GM18868 (cell line): ENCODE measurements at regions not wholly inside any gene's neighbourhood (a gene's known extent, or its start where the extent isn't known, plus 50 kb on each side); places are given as distances from the start of the nearest gene placed in this dataset.
"Not testable (repeated sequence)": the region's sequence is repeated elsewhere in the genome, so short reads cannot be mapped to it uniquely, and the experiment has no call there.

Experiments
- ATAC-seq: cut with Tn5 transposase; IDR thresholded peaks from one replicate; pipeline ENCODE4 v1.9.1; 2021; ENCODE audit warnings: mild to moderate bottlenecking, moderate library complexity; ENCODE audit not compliant: unreplicated experiment

GRCh38 chr12:105423237-105423636 lies 92.7 kb downstream of the C12orf75 start:
- ATAC-seq = no peak

DNA sequence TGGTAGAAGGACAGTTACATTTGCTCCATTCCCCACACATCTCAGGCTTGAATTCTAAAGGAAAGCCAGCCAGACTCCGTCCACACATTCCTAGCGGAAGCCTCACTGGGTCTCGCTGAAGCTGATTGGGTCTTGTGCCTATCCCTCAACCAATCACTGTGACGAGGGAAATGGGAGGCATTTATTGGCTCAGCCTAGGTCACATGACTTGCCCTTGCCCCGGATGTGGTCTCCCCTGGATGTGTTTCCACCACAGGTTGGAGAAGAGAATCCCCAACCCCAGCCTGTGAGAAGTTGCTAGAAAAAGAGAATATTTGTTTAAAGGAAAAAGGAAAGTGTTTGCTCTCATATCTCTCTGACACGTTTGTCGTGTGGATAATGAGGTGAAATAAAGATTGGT lies 93.4 kb downstream of the C12orf75 start:
- no peak for ATAC-seq

DNA sequence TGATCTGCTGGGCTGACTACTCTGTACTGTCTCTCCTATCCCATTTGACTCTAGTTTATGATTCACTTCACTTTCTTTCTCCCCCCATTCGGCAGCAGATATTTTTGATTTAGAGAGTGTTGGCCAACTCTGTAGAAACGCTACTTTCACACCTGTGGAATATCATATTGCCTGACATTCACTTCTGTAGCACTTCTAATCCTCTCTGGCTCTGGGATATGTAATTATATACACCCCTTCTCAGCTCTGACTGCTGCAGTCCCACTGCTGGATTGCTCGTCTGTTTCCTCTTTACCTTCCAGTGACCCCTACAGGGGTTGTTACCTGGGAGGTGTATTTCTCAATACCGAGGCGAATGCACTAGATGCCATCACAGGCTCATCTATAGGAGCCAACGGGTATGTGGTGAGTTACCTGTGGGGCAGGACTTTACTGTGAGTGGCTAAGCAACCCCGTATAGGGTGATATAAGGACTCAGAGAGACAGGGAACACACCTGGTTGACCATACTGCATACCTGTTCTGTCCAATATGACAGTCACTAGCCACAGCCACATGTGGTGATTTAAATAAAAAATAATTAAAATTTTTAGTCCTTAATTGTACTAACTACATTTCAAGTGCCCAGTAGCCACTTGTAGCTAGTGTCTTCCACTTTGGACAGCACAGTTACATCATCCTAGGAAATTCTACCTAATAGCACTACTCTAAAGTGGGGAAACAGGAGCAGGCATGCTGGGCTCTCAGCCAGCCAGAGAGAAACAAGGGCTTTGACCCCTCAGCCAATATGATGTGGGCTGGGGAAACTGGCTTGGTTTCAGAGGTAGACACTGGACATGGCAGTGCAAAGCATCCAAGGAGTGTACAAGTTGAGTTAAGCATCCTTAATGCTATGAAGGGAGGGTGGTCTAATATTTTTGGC lies 95.0 kb downstream of the C12orf75 start:
- no peak for ATAC-seq

- no peak for ATAC-seq
Measured at GRCh38 chr12:105426766-105427165, 96.3 kb downstream of the C12orf75 start.

DNA sequence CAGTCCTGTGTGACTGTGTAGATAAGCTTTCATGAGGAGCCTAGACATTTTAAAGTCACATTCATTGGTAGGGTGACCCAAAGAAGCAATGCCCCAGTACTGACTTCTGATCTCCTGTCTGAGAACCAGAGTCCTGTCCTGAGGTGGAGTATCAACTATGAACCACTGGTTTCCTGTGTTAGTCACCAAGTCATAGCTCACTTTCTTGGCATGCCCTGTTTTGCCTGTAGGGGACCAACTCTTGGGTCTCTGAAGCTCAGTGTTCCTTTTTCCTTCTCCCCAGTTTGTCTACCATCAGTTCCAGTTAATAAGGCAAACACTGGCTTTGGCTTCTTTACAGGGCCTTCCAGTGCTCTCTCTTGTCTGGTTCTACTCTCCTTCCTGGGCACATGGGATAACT lies 97.4 kb downstream of the C12orf75 start:
- no peak for ATAC-seq

DNA sequence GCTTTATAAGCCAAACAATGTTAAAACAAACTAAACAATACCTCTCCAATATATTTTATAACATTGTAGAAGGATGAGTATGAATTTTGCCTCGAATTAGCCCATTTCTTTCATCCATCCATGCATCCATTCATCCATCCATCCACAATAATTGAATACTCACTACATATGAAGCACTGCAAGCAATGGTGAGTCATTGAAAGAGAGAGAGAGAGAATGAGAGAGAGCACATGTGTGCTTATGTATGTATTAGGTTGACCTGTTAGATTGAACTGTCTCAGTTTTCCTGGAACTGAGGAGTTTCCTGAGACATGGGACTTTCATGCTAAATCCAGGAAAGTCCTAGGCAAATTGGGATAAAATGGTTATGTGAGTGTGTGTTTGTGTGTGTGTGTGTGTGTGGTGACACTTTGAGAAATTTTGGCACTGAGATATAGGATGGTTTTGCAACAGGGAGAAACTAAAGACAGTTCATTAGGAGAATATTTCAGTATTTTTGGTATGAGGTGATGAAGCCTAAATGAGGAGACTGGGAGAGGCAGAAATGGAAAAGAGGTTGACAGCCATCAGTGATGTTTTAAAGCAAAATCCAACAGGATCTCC lies 98.4 kb downstream of the C12orf75 start:
- no peak for ATAC-seq

GRCh38 chr12:105429511-105429910 lies 99.0 kb downstream of the C12orf75 start:
- no peak for ATAC-seq

GRCh38 chr12:105431537-105432100 lies 101.1 kb downstream of the C12orf75 start:
- ATAC-seq = no peak

DNA sequence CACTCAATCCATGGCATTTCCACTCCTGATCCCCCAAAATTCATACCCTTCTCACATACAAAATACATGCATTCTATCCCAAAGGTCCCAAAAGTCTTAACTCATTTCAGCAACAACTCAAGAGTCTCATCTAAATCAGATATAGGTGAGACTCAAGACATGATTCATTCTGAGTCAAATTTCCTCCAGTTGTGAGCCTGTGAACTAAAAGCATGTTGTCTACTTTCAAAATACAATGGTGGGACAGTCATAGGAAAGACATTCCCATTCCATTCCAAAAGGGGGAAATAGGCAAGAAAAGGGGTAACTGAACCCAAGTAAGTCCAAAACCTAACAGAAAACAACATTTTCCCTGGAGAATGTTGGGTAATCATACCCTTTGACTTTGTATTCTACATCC lies 103.3 kb downstream of the C12orf75 start:
- ATAC-seq = no peak

DNA sequence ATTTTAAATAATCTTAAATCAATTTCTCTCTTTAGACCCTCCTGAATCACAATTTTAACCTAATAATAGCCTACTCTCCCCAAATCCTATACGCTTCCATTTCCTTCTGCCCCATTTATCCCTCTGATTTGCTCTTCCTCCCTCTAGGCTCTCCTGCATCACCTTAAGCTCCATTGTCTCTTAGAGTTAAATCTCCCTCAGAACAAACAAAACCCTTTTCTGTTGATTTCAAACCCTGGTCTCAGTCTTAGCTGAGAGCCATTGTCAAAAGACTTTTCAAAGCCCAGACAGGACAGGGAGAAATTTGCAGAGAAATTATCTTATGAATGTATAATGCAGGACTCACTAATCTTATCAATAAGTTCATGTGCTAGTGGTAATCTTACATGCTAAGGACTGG lies 106.1 kb downstream of the C12orf75 start:
- no peak for ATAC-seq

- no peak for ATAC-seq
Measured at GRCh38 chr12:105440037-105440664, 109.7 kb downstream of the C12orf75 start.

GRCh38 chr12:105443802-105444652 lies 113.5 kb downstream of the C12orf75 start:
- no peak for ATAC-seq

- no peak for ATAC-seq
Measured at GRCh38 chr12:105444653-105445102, 114.2 kb downstream of the C12orf75 start.

DNA sequence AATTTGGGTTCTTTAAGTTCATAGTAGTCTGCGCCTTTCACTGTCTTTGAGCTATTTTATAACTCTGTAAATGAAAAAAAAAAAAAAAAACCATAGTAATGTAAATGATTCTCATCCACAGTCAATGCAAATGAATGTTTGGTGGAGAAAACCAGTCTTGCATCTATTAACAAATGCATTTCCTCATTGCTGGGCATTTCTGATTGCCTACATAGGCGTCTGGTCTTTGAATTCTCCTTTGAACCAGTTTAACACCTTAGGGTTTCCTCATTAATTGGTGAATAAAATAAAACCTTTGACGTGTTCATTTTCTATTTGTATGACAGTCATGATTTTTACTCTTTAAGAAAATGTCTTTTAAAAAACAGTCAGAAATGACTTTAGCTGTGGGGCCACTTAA lies 114.8 kb downstream of the C12orf75 start:
- ATAC-seq = no peak

DNA sequence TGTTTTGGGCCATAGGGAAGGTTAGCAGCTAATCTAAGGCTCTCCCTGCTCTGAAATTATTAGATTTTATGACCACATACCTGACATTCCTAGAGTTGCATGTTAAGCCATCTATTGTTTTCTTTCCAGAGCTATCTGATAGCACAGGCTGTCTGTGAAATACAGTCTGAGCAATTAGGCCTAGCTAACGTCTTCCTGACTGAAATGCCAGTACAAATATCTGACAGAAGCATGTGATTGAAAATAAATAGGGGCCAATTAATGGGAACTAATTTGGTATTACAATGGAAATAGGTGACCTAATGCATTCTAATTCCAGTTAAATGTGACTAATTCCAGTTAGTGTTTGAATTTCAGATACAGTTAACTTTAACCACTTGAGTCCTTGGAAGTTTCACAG lies 115.2 kb downstream of the C12orf75 start:
- ATAC-seq = no peak

DNA sequence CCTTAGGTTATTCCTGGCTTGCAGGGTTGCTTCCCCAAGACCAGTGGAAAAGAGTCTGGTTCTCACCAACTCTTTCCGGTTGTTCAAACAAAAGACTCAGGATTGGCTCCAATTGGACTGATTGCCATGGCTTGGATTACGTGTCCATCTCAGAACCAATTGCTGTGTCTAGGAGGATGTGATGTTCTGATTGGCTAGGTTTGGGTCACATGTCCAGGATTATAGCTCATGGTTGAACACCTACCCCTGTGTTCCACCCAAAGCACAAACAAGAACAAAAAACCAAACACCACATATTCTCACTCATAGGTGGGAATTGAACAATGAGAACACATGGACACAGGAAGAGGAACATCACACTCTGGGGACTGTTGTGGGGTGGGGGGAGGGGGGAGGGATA lies 116.0 kb downstream of the C12orf75 start:
- not testable (repeated sequence) for ATAC-seq

GRCh38 chr12:105449431-105449830 lies 118.9 kb downstream of the C12orf75 start:
- no peak for ATAC-seq

- ATAC-seq = no peak
Measured at GRCh38 chr12:105451211-105451610, 120.7 kb downstream of the C12orf75 start.

- ATAC-seq = no peak
Measured at GRCh38 chr12:105451798-105452197, 121.3 kb downstream of the C12orf75 start.

- ATAC-seq = no peak
Measured at GRCh38 chr12:105453316-105453715, 122.8 kb downstream of the C12orf75 start.

DNA sequence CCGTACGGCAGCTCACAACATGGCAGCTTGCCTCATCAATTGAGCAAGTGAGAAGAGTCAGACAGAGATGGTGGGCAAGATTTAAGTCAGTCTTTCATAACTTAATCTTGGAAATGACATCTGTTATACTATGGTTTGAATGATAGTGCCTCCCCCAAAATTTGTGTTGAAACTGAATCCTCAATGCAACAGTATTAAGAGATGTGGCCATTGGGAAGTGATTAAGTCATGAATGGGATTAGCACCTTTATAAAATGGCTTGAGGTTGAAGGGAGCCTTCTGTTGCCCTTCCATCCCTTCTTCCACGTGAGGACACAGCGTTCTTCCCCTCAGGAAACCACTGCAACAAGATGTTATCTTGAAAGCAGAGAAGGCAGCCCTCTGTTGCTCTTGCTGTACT lies 124.2 kb downstream of the C12orf75 start:
- no peak for ATAC-seq
